Caco-2 (cell line): ENCODE measurements at regions not wholly inside any gene's neighbourhood (a gene's known extent, or its start where the extent isn't known, plus 50 kb on each side); places are given as distances from the start of the nearest gene placed in this dataset.

Source experiments
- BruUV-seq: library from RNA; stranded (reverse); fragments of 400-500 nt; replicated peaks from 2 replicates; lab custom pipeline; 2021; lab: Mats Ljungman, UMichigan
- CTCF ChIA-PET: fragments of 300-600 bp; sonication (Branson Sonifier 250); formaldehyde crosslinking; loops from one replicate; lab custom pipeline; 2022; ENCODE audit warnings: antibody characterized with exemption; lab: Charles Lee
- POLR2A ChIA-PET: fragments of 300-600 bp; sonication (Branson Sonifier 250); formaldehyde crosslinking; loops from one replicate; lab custom pipeline; 2022; ENCODE audit warnings: antibody characterized with exemption; lab: Charles Lee
- DNase-seq, 2 experiments: peaks; one replicate each; pipeline versions ENCODE4 v3.0.0 to v3.0.0-alpha.2; 2020 to 2022
- H3K27me3 ChIP-seq: replicated peaks from 2 replicates; pipeline ENCODE4 v1.6.0; 2011; ENCODE audit warnings: low read length; ENCODE audit not compliant: control insufficient read depth, insufficient read depth
- H3K36me3 ChIP-seq: 2 replicates; pipeline ENCODE4 v1.5.1; 2011; ENCODE audit warnings: low read length; ENCODE audit not compliant: control insufficient read depth, insufficient read depth
- H3K4me1 ChIP-seq: fragments of 250-450 bp; sonication (Bioruptor Pico); 2 replicates; pipeline ENCODE4 v1.5.1; 2020; ENCODE audit warnings: mild to moderate bottlenecking
- H3K4me3 ChIP-seq: 2 replicates; pipeline ENCODE4 v1.5.1; 2011; ENCODE audit warnings: low read depth, mild to moderate bottlenecking, control low read depth, low read length
- H3K9me3 ChIP-seq: fragments of 250-450 bp; sonication (Bioruptor Pico); 2 replicates; pipeline ENCODE4 v1.5.1; 2020; ENCODE audit warnings: mild to moderate bottlenecking, moderate library complexity
- H3K27ac Mint-ChIP-seq: one replicate; pipeline ENCODE4 v1.8.0; 2022; ENCODE audit warnings: mixed read lengths; ENCODE audit not compliant: unreplicated experiment
- H3K27me3 Mint-ChIP-seq: one replicate; pipeline ENCODE4 v1.8.0; 2022; ENCODE audit warnings: mixed read lengths; ENCODE audit not compliant: insufficient read depth, unreplicated experiment
- H3K36me3 Mint-ChIP-seq: one replicate; pipeline ENCODE4 v1.8.0; 2022; ENCODE audit warnings: mild to moderate bottlenecking, mixed read lengths; ENCODE audit not compliant: insufficient read depth, unreplicated experiment
- H3K4me1 Mint-ChIP-seq: one replicate; pipeline ENCODE4 v1.8.0; 2022; ENCODE audit warnings: low read depth, mixed read lengths; ENCODE audit not compliant: unreplicated experiment
- H3K4me3 Mint-ChIP-seq: one replicate; pipeline ENCODE4 v1.8.0; 2022; ENCODE audit warnings: mild to moderate bottlenecking, moderate library complexity, mixed read lengths; ENCODE audit not compliant: unreplicated experiment
- H3K9me3 Mint-ChIP-seq: one replicate; pipeline ENCODE4 v1.8.0; 2022; ENCODE audit warnings: mixed read lengths; ENCODE audit not compliant: unreplicated experiment
- intact Hi-C: fragments of 100-400 bp; cut with micrococcal nuclease; formaldehyde crosslinking; loops from one replicate; pipeline ENCODE4 v1.10.0; 2022; ENCODE audit not compliant: unreplicated experiment
- TF ChIP-seq, protein P1 (sequence below), 2 experiments: fragments of 200-600 bp in 1 of 2; IDR thresholded peaks; 1 replicate in 1 of 2; 2 replicates in 1 of 2; pipeline versions ENCODE4 v1.5.1 to v1.8.0; 2011 to 2022; ENCODE audit warnings: antibody characterized with exemption in 1 of 2, control low read depth in 1 of 2, inconsistent platforms in 1 of 2, low read depth in 1 of 2, low read length in 1 of 2, mild to moderate bottlenecking in 1 of 2, moderate library complexity in 1 of 2; ENCODE audit not compliant: insufficient read depth in 1 of 2, severe bottlenecking in 1 of 2, unreplicated experiment in 1 of 2

DNA sequence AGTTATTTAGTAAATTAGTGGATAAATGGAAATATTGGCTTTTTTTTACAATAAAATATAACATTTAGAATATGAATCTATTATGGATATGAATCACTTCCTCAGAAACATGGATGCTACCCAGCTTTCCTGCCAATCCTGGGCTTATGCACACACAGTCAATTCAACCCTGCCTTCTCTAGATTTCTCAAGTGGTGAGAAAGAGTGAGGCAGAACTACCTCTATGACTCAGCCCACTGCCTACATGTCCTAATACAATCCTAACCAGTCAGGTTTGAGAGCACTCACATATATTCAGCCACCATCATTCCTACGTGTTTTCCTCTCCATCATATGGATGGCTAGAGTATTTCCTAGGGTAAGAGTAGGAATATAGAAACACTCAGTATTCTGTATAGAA lies 91.1 kb upstream of the ANKRD50 start:
- ChIA-PET POLR2A (no interaction called here), CTCF (no interaction called here)
- no peaks in the 10 kb centered on the region for H3K27me3 ChIP-seq
- no peak overlapping the region for H3K4me3 ChIP-seq
- no peak for DNase-seq
- no peak overlapping the region for H3K4me3 Mint-ChIP-seq
- no peaks in the 10 kb centered on the region for H3K36me3 ChIP-seq
- no peaks in the 10 kb centered on the region for H3K9me3 ChIP-seq
- H3K9me3 Mint-ChIP-seq, result no peaks in the 10 kb centered on the region
- H3K36me3 Mint-ChIP-seq, result no peaks in the 10 kb centered on the region
- H3K27ac Mint-ChIP-seq, result no peak overlapping the region
- intact Hi-C loops, result no loop called here
- no peaks in the 10 kb centered on the region for H3K4me1 ChIP-seq
- no peaks in the 10 kb centered on the region for H3K4me1 Mint-ChIP-seq
- TF ChIP-seq, protein P1, sequence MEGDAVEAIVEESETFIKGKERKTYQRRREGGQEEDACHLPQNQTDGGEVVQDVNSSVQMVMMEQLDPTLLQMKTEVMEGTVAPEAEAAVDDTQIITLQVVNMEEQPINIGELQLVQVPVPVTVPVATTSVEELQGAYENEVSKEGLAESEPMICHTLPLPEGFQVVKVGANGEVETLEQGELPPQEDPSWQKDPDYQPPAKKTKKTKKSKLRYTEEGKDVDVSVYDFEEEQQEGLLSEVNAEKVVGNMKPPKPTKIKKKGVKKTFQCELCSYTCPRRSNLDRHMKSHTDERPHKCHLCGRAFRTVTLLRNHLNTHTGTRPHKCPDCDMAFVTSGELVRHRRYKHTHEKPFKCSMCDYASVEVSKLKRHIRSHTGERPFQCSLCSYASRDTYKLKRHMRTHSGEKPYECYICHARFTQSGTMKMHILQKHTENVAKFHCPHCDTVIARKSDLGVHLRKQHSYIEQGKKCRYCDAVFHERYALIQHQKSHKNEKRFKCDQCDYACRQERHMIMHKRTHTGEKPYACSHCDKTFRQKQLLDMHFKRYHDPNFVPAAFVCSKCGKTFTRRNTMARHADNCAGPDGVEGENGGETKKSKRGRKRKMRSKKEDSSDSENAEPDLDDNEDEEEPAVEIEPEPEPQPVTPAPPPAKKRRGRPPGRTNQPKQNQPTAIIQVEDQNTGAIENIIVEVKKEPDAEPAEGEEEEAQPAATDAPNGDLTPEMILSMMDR (IDR thresholded peaks at IDR 0.05; ENCODE audit: insufficient read depth in 1 of 2, low read depth in 1 of 2, low read length in 1 of 2, severe bottlenecking in 1 of 2, unreplicated experiment in 1 of 2), result no peak
- BruUV-seq, result no TSS peak
- no peaks in the 10 kb centered on the region for H3K27me3 Mint-ChIP-seq

DNA sequence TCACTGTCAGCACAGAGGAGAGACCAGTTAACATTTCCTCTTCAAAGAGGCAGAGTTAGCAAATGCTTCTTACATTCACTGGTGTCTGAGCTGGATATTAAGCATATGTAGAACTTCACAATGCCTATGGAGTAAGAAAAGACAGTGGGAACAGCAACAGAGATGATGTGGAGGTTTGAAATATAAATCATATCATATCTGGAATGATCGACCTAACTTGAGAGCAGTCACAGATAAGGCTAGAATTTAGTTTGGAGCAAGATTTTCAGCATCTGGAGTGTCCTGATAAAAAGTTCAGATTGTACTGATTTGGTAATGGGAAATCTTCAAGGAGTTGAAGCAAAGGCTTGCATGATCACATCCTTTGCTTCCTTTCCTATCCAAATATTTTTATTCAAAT lies 90.5 kb upstream of the ANKRD50 start:
- TF ChIP-seq, protein P1 (IDR thresholded peaks at IDR 0.05; ENCODE audit: insufficient read depth in 1 of 2, low read depth in 1 of 2, low read length in 1 of 2, severe bottlenecking in 1 of 2, unreplicated experiment in 1 of 2), result no peak
- ChIA-PET POLR2A (no interaction called here), CTCF (no interaction called here)
- H3K36me3 ChIP-seq, result no peaks in the 10 kb centered on the region
- H3K4me1 ChIP-seq, result no peaks in the 10 kb centered on the region
- no peaks in the 10 kb centered on the region for H3K9me3 ChIP-seq
- Mint-ChIP-seq H3K27me3 (no peaks in the 10 kb centered on the region), H3K4me1 (no peaks in the 10 kb centered on the region), H3K4me3 (no peak overlapping the region), H3K36me3 (no peaks in the 10 kb centered on the region), H3K27ac (no peak overlapping the region), H3K9me3 (no peaks in the 10 kb centered on the region)
- H3K4me3 ChIP-seq, result no peak overlapping the region
- H3K27me3 ChIP-seq, result no peaks in the 10 kb centered on the region
- no peak for DNase-seq
- intact Hi-C loops, result no loop called here
- no TSS peak for BruUV-seq

DNA sequence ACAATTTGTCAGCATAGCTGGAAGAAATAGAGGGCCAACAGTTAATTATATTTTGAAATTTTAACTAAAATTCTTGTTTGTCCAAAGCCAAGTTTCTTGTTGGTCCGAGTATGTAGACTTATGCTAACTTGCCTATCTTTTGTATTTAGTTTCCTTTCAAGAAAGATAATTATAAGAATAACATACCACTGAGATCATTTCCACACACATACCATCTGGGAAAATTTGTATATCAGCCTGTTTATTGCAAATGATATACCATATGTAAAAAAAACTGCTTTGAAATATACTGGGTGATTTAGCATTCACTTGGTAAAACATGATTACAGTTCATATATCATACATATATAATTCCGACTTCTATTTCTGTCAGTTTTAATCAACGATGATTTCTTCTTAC lies 84.7 kb upstream of the ANKRD50 start:
- no peaks in the 10 kb centered on the region for H3K36me3 ChIP-seq
- Mint-ChIP-seq H3K36me3 (no peaks in the 10 kb centered on the region), H3K27ac (no peak overlapping the region), H3K9me3 (no peaks in the 10 kb centered on the region), H3K4me3 (no peak overlapping the region), H3K27me3 (no peaks in the 10 kb centered on the region), H3K4me1 (no peaks in the 10 kb centered on the region)
- H3K4me3 ChIP-seq, result no peak overlapping the region
- H3K9me3 ChIP-seq, result no peaks in the 10 kb centered on the region
- no TSS peak for BruUV-seq
- intact Hi-C loops, result no loop called here
- no peaks in the 10 kb centered on the region for H3K4me1 ChIP-seq
- DNase-seq, result no peak
- TF ChIP-seq, protein P1 (IDR thresholded peaks at IDR 0.05; ENCODE audit: insufficient read depth in 1 of 2, low read depth in 1 of 2, low read length in 1 of 2, severe bottlenecking in 1 of 2, unreplicated experiment in 1 of 2), result no peak
- ChIA-PET POLR2A (no interaction called here), CTCF (no interaction called here)
- H3K27me3 ChIP-seq, result no peaks in the 10 kb centered on the region
